Duodenal mucosa (tissue), 2 donors: ENCODE measurements at regions not wholly inside any gene's neighbourhood (a gene's known extent, or its start where the extent isn't known, plus 50 kb on each side); places are given as distances from the start of the nearest gene placed in this dataset.
"Not testable (repeated sequence)": the region's sequence is repeated elsewhere in the genome, so short reads cannot be mapped to it uniquely, and the experiment has no call there.

Experiments
- H3K27ac ChIP-seq: one replicate; pipeline ENCODE4 v1.7.0; 2013; ENCODE audit warnings: low read depth, low read length
- H3K27me3 ChIP-seq, 2 donors: one replicate each; pipeline ENCODE4 v1.7.0; 2013; ENCODE audit warnings: low read length in 2 of 2, control low read depth in 1 of 2; ENCODE audit not compliant: insufficient read depth in 2 of 2, control insufficient read depth in 1 of 2
- H3K36me3 ChIP-seq, 2 donors: one replicate each; pipeline ENCODE4 v1.7.0; 2013; ENCODE audit warnings: low read length in 2 of 2, control low read depth in 1 of 2; ENCODE audit not compliant: insufficient read depth in 2 of 2, control insufficient read depth in 1 of 2
- H3K4me1 ChIP-seq, 2 donors: one replicate each; pipeline ENCODE4 v1.7.0; 2013; ENCODE audit warnings: low read length in 2 of 2, control low read depth in 1 of 2; ENCODE audit not compliant: insufficient read depth in 2 of 2, control insufficient read depth in 1 of 2
- H3K4me3 ChIP-seq, 2 donors: one replicate each; pipeline ENCODE4 v1.7.0; 2013; ENCODE audit warnings: low read length in 2 of 2, low read depth in 1 of 2
- H3K9ac ChIP-seq, 2 donors: one replicate each; pipeline ENCODE4 v1.7.0; 2013; ENCODE audit warnings: low read length in 2 of 2, low read depth in 1 of 2
- H3K9me3 ChIP-seq, 2 donors: one replicate each; pipeline ENCODE4 v1.7.0; 2013; ENCODE audit warnings: low read length in 2 of 2, control low read depth in 1 of 2; ENCODE audit not compliant: control insufficient read depth in 1 of 2

DNA sequence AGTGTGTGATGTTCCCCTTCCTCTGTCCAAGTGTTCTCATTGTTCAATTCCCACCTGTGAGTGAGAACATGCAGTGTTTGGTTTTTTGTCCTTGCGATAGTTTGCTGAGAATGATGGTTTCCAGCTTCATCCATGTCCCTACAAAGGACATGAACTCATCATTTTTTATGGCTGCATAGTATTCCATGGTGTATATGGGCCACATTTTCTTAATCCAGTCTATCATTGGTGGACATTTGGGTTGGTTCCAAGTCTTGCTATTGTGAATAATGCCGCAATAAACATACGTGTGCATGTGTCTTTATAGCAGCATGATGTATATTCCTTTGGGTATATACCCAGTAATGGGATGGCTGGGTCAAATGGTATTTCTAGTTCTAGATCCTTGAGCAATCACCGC lies 134.5 kb upstream of the SVIL start:
- H3K27ac ChIP-seq, H3K9me3 ChIP-seq, H3K4me3 ChIP-seq, H3K4me1 ChIP-seq, H3K9ac ChIP-seq, H3K36me3 ChIP-seq, H3K27me3 ChIP-seq: not testable (repeated sequence)

DNA sequence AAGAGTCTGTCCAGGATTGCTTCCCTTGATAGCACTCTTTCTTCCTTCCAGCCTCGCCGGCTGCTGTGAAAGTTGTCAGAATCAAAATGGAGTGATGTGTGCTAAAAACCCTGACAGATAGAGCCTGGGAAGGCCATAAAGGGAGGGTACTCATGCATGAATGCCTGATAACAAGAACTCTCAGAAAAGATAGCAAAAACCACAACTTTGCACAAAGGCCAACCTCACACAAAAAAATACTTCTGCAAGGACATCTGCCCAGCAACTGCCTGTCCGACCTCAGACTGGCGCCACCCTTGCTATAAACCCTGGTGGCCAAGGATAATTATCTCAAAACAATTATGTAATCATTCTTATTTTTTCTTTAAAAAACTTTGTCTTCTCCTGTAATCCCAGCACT lies 133.2 kb upstream of the SVIL start:
- H3K27me3 ChIP-seq = no peaks in the 10 kb centered on the region

DNA sequence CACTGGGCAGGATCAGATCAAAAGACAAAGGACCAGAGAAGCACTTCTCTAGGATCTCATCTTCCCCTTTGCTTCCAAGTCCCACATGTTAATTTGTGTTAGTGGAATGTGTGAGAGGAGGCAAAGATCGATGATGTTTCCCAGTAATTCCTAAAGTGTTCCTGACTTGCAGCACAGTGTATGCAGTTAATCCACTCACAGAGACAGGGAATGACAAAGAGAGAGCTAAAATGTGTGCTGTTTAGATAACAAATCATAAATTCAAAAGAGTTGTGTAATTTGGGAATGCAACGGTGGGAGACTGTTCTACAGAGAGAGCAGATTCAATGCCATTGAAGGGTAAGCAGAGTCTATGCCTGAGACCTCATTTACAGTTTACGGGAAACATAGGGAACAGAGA lies 132.0 kb upstream of the SVIL start:
- no peak overlapping the region for H3K27ac ChIP-seq
- no peak overlapping the region for H3K9ac ChIP-seq
- no peak overlapping the region for H3K4me3 ChIP-seq
- H3K27me3 ChIP-seq = no peaks in the 10 kb centered on the region
- no peaks in the 10 kb centered on the region for H3K36me3 ChIP-seq
- no peaks in the 10 kb centered on the region for H3K4me1 ChIP-seq
- no peaks in the 10 kb centered on the region for H3K9me3 ChIP-seq

More for the DNA sequence above, 133.2 kb upstream of the SVIL start:
- Histone ChIP-seq H3K27ac (no peak overlapping the region), H3K4me1 (no peaks in the 10 kb centered on the region), H3K4me3 (no peak overlapping the region), H3K9me3 (no peaks in the 10 kb centered on the region), H3K36me3 (no peaks in the 10 kb centered on the region), H3K9ac (no peak overlapping the region)

GRCh38 chr10:29765330-29765729 lies 130.6 kb upstream of the SVIL start:
- Histone ChIP-seq H3K9me3 (no peaks in the 10 kb centered on the region), H3K9ac (no peak overlapping the region), H3K4me3 (no peak overlapping the region), H3K27me3 (no peaks in the 10 kb centered on the region), H3K36me3 (no peaks in the 10 kb centered on the region), H3K4me1 (no peaks in the 10 kb centered on the region), H3K27ac (no peak overlapping the region)

DNA sequence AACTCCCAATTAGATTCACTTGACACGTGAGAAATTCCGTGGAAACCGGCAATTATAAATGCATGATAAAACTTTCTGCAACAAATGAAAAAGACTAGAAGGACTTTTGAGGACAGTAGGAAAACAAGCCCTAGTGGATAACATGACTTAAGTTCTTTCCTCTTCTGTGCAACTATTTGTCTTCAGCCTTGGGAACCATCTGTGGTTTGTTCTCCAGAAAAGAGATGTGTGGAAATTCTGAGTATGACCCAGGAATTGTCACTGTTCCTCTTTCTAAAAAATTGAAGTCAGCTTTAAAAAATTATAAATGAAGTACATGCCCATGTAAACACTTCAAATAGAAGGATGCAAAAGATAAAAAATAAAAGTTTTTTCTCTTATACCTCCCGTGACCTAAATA lies 128.6 kb upstream of the SVIL start:
- no peak overlapping the region for H3K4me3 ChIP-seq
- H3K27ac ChIP-seq = no peak overlapping the region
- H3K36me3 ChIP-seq = no peaks in the 10 kb centered on the region
- no peaks in the 10 kb centered on the region for H3K27me3 ChIP-seq
- H3K4me1 ChIP-seq = no peaks in the 10 kb centered on the region
- H3K9ac ChIP-seq = no peak overlapping the region
- no peaks in the 10 kb centered on the region for H3K9me3 ChIP-seq

GRCh38 chr10:29761916-29762315 lies 127.1 kb upstream of the SVIL start:
- Histone ChIP-seq H3K27me3 (no peaks in the 10 kb centered on the region), H3K36me3 (no peaks in the 10 kb centered on the region), H3K4me1 (peaks cover 6 to 9% of the 10 kb centered on the region in 2 donors), H3K27ac (no peak overlapping the region), H3K4me3 (no peak overlapping the region), H3K9ac (no peak overlapping the region), H3K9me3 (no peaks in the 10 kb centered on the region)

GRCh38 chr10:29760138-29760900 lies 125.5 kb upstream of the SVIL start:
- H3K36me3 ChIP-seq = no peaks in the 10 kb centered on the region

GRCh38 chr10:29757551-29758297 lies 123.0 kb upstream of the SVIL start:
- H3K27ac ChIP-seq = no peak overlapping the region
- no peaks in the 10 kb centered on the region for H3K27me3 ChIP-seq
- H3K36me3 ChIP-seq = no peaks in the 10 kb centered on the region
- H3K9me3 ChIP-seq = no peaks in the 10 kb centered on the region
- no peak overlapping the region for H3K4me3 ChIP-seq
- H3K9ac ChIP-seq = no peak overlapping the region
- H3K4me1 ChIP-seq = peaks cover 6 to 9% of the 10 kb centered on the region in 2 donors

More at GRCh38 chr10:29760138-29760900, 125.5 kb upstream of the SVIL start:
- Histone ChIP-seq H3K4me3 (no peak overlapping the region), H3K27ac (no peak overlapping the region), H3K9ac (no peak overlapping the region), H3K9me3 (no peaks in the 10 kb centered on the region), H3K4me1 (peaks cover 6 to 9% of the 10 kb centered on the region in 2 donors), H3K27me3 (no peaks in the 10 kb centered on the region)

- no peaks in the 10 kb centered on the region for H3K36me3 ChIP-seq
- no peak overlapping the region for H3K9ac ChIP-seq
- no peak overlapping the region for H3K27ac ChIP-seq
- H3K4me3 ChIP-seq = no peak overlapping the region
- no peaks in the 10 kb centered on the region for H3K9me3 ChIP-seq
- H3K27me3 ChIP-seq = no peaks in the 10 kb centered on the region
- peaks cover 6 to 9% of the 10 kb centered on the region in 2 donors for H3K4me1 ChIP-seq
These were observed 121.7 kb upstream of the SVIL start for GRCh38 chr10:29756451-29756850.

GRCh38 chr10:29753283-29753682 lies 118.5 kb upstream of the SVIL start:
- Histone ChIP-seq H3K9ac (no peak overlapping the region), H3K4me3 (no peak overlapping the region), H3K27ac (no peak overlapping the region), H3K9me3 (no peaks in the 10 kb centered on the region), H3K4me1 (peaks cover 6 to 9% of the 10 kb centered on the region in 2 donors), H3K36me3 (no peaks in the 10 kb centered on the region), H3K27me3 (no peaks in the 10 kb centered on the region)
